Epithelial cell of esophagus (primary cell): ENCODE measurements at regions not wholly inside any gene's neighbourhood (a gene's known extent, or its start where the extent isn't known, plus 50 kb on each side); places are given as distances from the start of the nearest gene placed in this dataset.

Source experiments
- DNase-seq: peaks from one replicate; pipeline ENCODE4 v3.0.0; 2010; ENCODE audit warnings: low read depth
- H3K4me3 ChIP-seq: 2 replicates; pipeline ENCODE4 v1.5.1; 2011; ENCODE audit warnings: mild to moderate bottlenecking, low read length, control low read depth
- TF ChIP-seq, protein P1 (sequence below): IDR thresholded peaks from 2 replicates; pipeline ENCODE4 v1.5.1; 2011; ENCODE audit warnings: low read depth, mild to moderate bottlenecking, low read length, control low read depth, inconsistent platforms; ENCODE audit not compliant: insufficient read depth; ENCODE audit errors: missing control alignments

DNA sequence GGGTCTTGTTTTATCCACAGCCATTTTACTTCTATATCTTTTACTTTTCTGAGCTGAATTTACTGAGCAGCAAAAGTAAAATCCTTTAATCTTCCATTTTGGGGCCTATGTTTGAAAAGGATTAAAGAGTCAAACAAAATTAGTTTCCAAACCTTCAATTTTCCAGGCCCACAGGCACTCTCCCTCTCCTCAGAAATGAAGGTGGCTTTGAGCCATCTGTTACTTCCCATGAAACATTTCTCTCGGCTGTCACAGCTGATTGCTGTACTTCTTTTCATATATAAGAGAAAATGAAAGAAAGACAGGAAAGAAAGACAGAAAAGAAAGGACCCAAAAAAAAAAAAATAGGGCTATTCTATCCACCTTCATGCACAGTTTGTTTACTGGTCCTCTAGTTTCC, 194.9 kb downstream of the LACC1 start:
- no peak for DNase-seq
- TF ChIP-seq, protein P1, sequence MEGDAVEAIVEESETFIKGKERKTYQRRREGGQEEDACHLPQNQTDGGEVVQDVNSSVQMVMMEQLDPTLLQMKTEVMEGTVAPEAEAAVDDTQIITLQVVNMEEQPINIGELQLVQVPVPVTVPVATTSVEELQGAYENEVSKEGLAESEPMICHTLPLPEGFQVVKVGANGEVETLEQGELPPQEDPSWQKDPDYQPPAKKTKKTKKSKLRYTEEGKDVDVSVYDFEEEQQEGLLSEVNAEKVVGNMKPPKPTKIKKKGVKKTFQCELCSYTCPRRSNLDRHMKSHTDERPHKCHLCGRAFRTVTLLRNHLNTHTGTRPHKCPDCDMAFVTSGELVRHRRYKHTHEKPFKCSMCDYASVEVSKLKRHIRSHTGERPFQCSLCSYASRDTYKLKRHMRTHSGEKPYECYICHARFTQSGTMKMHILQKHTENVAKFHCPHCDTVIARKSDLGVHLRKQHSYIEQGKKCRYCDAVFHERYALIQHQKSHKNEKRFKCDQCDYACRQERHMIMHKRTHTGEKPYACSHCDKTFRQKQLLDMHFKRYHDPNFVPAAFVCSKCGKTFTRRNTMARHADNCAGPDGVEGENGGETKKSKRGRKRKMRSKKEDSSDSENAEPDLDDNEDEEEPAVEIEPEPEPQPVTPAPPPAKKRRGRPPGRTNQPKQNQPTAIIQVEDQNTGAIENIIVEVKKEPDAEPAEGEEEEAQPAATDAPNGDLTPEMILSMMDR, result no peak
- H3K4me3 ChIP-seq, result no peak overlapping the region

DNA sequence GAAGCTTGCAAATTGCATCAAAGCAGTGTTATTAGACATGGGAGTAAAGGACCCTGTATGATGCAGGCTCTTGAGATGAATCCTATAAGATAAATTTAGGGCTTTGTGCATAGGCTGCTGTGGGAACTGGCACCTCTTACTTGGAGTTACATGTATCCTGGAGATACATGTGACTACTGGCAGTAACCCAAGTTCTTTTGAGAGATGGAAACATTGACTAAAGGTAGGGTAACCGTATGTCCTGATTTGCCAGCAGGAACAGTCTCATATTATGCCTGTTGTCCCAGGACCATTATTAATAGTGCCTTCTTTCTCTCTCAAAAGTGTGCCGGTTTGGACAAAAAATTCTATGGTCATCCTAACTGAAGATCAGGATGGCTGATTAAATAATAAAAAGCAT, 195.4 kb downstream of the LACC1 start:
- TF ChIP-seq, protein P1, result no peak
- no peak for DNase-seq

DNA sequence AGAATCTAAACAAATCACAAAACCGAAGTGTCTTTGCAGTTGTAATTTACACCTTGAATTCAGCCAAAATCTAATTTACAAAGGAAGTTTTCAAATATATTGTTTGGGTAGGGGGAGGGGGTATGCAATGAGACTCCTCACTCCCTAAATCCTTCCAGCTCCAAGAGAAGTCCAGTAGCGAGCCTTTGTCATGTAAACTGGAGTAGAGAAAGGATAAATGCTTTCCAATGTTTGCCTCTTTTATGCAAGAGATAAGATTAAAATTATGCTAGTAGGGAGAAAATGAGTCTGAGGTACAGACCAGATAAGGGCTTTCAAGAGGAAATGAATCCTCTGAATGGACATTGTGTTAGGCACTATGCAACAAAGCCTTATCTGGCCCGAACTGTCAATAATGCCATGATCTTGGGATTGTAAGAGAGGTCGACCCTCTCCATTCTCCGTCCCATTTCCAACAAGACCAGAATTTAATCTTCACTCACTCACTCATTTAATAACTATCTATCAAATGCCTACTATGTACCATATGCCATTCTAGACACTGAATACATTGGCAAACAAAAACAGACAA, 199.2 kb downstream of the LACC1 start:
- TF ChIP-seq, protein P1, result no peak
- DNase-seq, result no peak
- H3K4me3 ChIP-seq, result no peak overlapping the region

More for the DNA sequence above, 195.4 kb downstream of the LACC1 start:
- H3K4me3 ChIP-seq, result no peak overlapping the region

- no peak for DNase-seq
- H3K4me3 ChIP-seq, result no peak overlapping the region
- TF ChIP-seq, protein P1, result no peak
Measured at GRCh38 chr13:44079413-44080205, 199.9 kb downstream of the LACC1 start.

DNA sequence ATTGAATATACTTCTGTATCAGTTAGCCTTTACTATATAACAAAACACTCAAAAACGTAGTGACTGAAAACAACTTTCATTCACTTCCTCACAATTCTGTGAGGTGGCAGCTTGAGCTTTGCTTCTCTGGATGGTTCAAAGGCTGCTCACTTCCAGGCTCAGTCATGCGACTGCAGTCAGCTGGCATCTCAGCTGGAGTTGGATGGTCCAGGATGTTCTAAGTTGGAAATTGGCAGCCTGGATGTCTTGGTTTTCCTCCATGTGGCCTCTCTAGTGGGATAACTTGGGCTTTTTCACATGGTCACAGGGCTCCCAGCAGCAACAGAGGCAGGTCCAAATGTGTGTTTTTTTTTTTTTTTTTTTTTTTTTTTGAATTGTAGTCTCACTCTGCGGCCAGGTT, 204.4 kb downstream of the LACC1 start:
- DNase-seq, result no peak
- TF ChIP-seq, protein P1, result no peak
- H3K4me3 ChIP-seq, result no peak overlapping the region

- TF ChIP-seq, protein P1, result no peak
- DNase-seq, result no peak
- H3K4me3 ChIP-seq, result no peak overlapping the region
Measured at GRCh38 chr13:44086389-44086788, 206.7 kb downstream of the LACC1 start.
